Activated naive CD4-positive, alpha-beta T cell treated with anti-CD3 and anti-CD28 coated beads, Interleukin-2, amount 50 U/mL, for 24 hours (primary cell): ENCODE measurements at regions not wholly inside any gene's neighbourhood (a gene's known extent, or its start where the extent isn't known, plus 50 kb on each side); places are given as distances from the start of the nearest gene placed in this dataset.

ENCODE experiments used
- H3K27ac Mint-ChIP-seq: one replicate; pipeline ENCODE4 v1.8.0; 2021; ENCODE audit warnings: mild to moderate bottlenecking, mixed read lengths
- H3K27me3 Mint-ChIP-seq: one replicate; pipeline ENCODE4 v1.8.0; 2021; ENCODE audit warnings: mixed read lengths
- H3K36me3 Mint-ChIP-seq: one replicate; pipeline ENCODE4 v1.8.0; 2021; ENCODE audit warnings: mixed read lengths
- H3K4me1 Mint-ChIP-seq: one replicate; pipeline ENCODE4 v1.8.0; 2021; ENCODE audit warnings: mixed read lengths
- H3K4me3 Mint-ChIP-seq: one replicate; pipeline ENCODE4 v1.8.0; 2021; ENCODE audit warnings: mild to moderate bottlenecking, mixed read lengths
- H3K9me3 Mint-ChIP-seq: one replicate; pipeline ENCODE4 v1.8.0; 2021; ENCODE audit warnings: mixed read lengths

- H3K4me1 Mint-ChIP-seq = no peaks in the 10 kb centered on the region
- no peak overlapping the region for H3K4me3 Mint-ChIP-seq
- no peaks in the 10 kb centered on the region for H3K9me3 Mint-ChIP-seq
- H3K27me3 Mint-ChIP-seq = no peaks in the 10 kb centered on the region
- H3K27ac Mint-ChIP-seq = no peak overlapping the region
- no peaks in the 10 kb centered on the region for H3K36me3 Mint-ChIP-seq
Observed at GRCh38 chr2:16215902-16216557, 275.7 kb downstream of the MYCN start.

- Mint-ChIP-seq H3K27me3 (no peaks in the 10 kb centered on the region), H3K4me1 (no peaks in the 10 kb centered on the region), H3K27ac (no peak overlapping the region), H3K36me3 (no peaks in the 10 kb centered on the region), H3K9me3 (no peaks in the 10 kb centered on the region), H3K4me3 (no peak overlapping the region)
Observed at GRCh38 chr2:16214861-16215260, 274.5 kb downstream of the MYCN start.

GRCh38 chr2:16214391-16214790 lies 274.0 kb downstream of the MYCN start:
- H3K9me3 Mint-ChIP-seq = no peaks in the 10 kb centered on the region
- H3K4me3 Mint-ChIP-seq = no peak overlapping the region
- H3K4me1 Mint-ChIP-seq = no peaks in the 10 kb centered on the region
- H3K36me3 Mint-ChIP-seq = no peaks in the 10 kb centered on the region
- no peaks in the 10 kb centered on the region for H3K27me3 Mint-ChIP-seq
- H3K27ac Mint-ChIP-seq = no peak overlapping the region

GRCh38 chr2:16212321-16212720 lies 272.0 kb downstream of the MYCN start:
- Mint-ChIP-seq H3K36me3 (no peaks in the 10 kb centered on the region), H3K9me3 (no peaks in the 10 kb centered on the region), H3K4me1 (no peaks in the 10 kb centered on the region)

GRCh38 chr2:16211341-16211740 lies 271.0 kb downstream of the MYCN start:
- H3K36me3 Mint-ChIP-seq = no peaks in the 10 kb centered on the region
- H3K9me3 Mint-ChIP-seq = no peaks in the 10 kb centered on the region
- no peaks in the 10 kb centered on the region for H3K4me1 Mint-ChIP-seq
- peaks cover 1% of the 10 kb centered on the region for H3K27me3 Mint-ChIP-seq
- H3K27ac Mint-ChIP-seq = no peak overlapping the region
- H3K4me3 Mint-ChIP-seq = no peak overlapping the region

More at GRCh38 chr2:16212321-16212720, 272.0 kb downstream of the MYCN start:
- H3K27ac Mint-ChIP-seq = no peak overlapping the region
- H3K4me3 Mint-ChIP-seq = no peak overlapping the region
- H3K27me3 Mint-ChIP-seq = peaks cover 1% of the 10 kb centered on the region

GRCh38 chr2:16210841-16211240 lies 270.5 kb downstream of the MYCN start:
- Mint-ChIP-seq H3K36me3 (no peaks in the 10 kb centered on the region), H3K27ac (no peak overlapping the region), H3K4me3 (no peak overlapping the region), H3K4me1 (no peaks in the 10 kb centered on the region), H3K9me3 (no peaks in the 10 kb centered on the region), H3K27me3 (peaks cover 1% of the 10 kb centered on the region)

- Mint-ChIP-seq H3K36me3 (no peaks in the 10 kb centered on the region), H3K27me3 (peaks cover 1% of the 10 kb centered on the region)
Observed at GRCh38 chr2:16209799-16210198, 269.4 kb downstream of the MYCN start.

GRCh38 chr2:16208921-16209320 lies 268.6 kb downstream of the MYCN start:
- Mint-ChIP-seq H3K4me1 (no peaks in the 10 kb centered on the region), H3K27ac (no peak overlapping the region)

More at GRCh38 chr2:16209799-16210198, 269.4 kb downstream of the MYCN start:
- Mint-ChIP-seq H3K9me3 (no peaks in the 10 kb centered on the region), H3K4me3 (no peak overlapping the region), H3K27ac (no peak overlapping the region), H3K4me1 (no peaks in the 10 kb centered on the region)

GRCh38 chr2:16208241-16208797 lies 268.0 kb downstream of the MYCN start:
- Mint-ChIP-seq H3K27ac (no peak overlapping the region), H3K27me3 (peaks cover 1% of the 10 kb centered on the region), H3K9me3 (no peaks in the 10 kb centered on the region), H3K4me1 (no peaks in the 10 kb centered on the region), H3K4me3 (no peak overlapping the region), H3K36me3 (no peaks in the 10 kb centered on the region)

More at GRCh38 chr2:16208921-16209320, 268.6 kb downstream of the MYCN start:
- Mint-ChIP-seq H3K9me3 (no peaks in the 10 kb centered on the region), H3K27me3 (peaks cover 1% of the 10 kb centered on the region), H3K36me3 (no peaks in the 10 kb centered on the region), H3K4me3 (no peak overlapping the region)

- Mint-ChIP-seq H3K4me1 (no peaks in the 10 kb centered on the region), H3K9me3 (no peaks in the 10 kb centered on the region), H3K4me3 (no peak overlapping the region), H3K27me3 (peaks cover 1% of the 10 kb centered on the region), H3K36me3 (no peaks in the 10 kb centered on the region), H3K27ac (no peak overlapping the region)
Observed at GRCh38 chr2:16207611-16208010, 267.3 kb downstream of the MYCN start.

- Mint-ChIP-seq H3K4me3 (no peak overlapping the region), H3K27ac (no peak overlapping the region), H3K36me3 (no peaks in the 10 kb centered on the region), H3K9me3 (no peaks in the 10 kb centered on the region), H3K27me3 (peaks cover 1% of the 10 kb centered on the region), H3K4me1 (no peaks in the 10 kb centered on the region)
Observed at GRCh38 chr2:16207151-16207550, 266.8 kb downstream of the MYCN start.

GRCh38 chr2:16206191-16206944 lies 266.0 kb downstream of the MYCN start:
- Mint-ChIP-seq H3K4me3 (no peak overlapping the region), H3K9me3 (no peaks in the 10 kb centered on the region)

GRCh38 chr2:16205631-16206030 lies 265.3 kb downstream of the MYCN start:
- Mint-ChIP-seq H3K9me3 (no peaks in the 10 kb centered on the region), H3K4me3 (no peak overlapping the region), H3K4me1 (no peaks in the 10 kb centered on the region), H3K27ac (no peak overlapping the region), H3K36me3 (no peaks in the 10 kb centered on the region), H3K27me3 (peaks cover 1% of the 10 kb centered on the region)

More at GRCh38 chr2:16206191-16206944, 266.0 kb downstream of the MYCN start:
- H3K36me3 Mint-ChIP-seq = no peaks in the 10 kb centered on the region
- H3K27ac Mint-ChIP-seq = no peak overlapping the region
- H3K4me1 Mint-ChIP-seq = no peaks in the 10 kb centered on the region
- peaks cover 1% of the 10 kb centered on the region for H3K27me3 Mint-ChIP-seq

- Mint-ChIP-seq H3K9me3 (no peaks in the 10 kb centered on the region), H3K27me3 (peaks cover 1% of the 10 kb centered on the region), H3K36me3 (no peaks in the 10 kb centered on the region), H3K4me1 (no peaks in the 10 kb centered on the region), H3K4me3 (no peak overlapping the region), H3K27ac (no peak overlapping the region)
Observed at GRCh38 chr2:16204886-16205620, 264.7 kb downstream of the MYCN start.

GRCh38 chr2:16204251-16204650 lies 263.9 kb downstream of the MYCN start:
- Mint-ChIP-seq H3K27me3 (peaks cover 1% of the 10 kb centered on the region), H3K36me3 (no peaks in the 10 kb centered on the region), H3K4me1 (no peaks in the 10 kb centered on the region), H3K27ac (no peak overlapping the region), H3K9me3 (no peaks in the 10 kb centered on the region), H3K4me3 (no peak overlapping the region)

- H3K27me3 Mint-ChIP-seq = peaks cover 1% of the 10 kb centered on the region
- no peak overlapping the region for H3K4me3 Mint-ChIP-seq
- no peak overlapping the region for H3K27ac Mint-ChIP-seq
- H3K4me1 Mint-ChIP-seq = no peaks in the 10 kb centered on the region
- no peaks in the 10 kb centered on the region for H3K36me3 Mint-ChIP-seq
- no peaks in the 10 kb centered on the region for H3K9me3 Mint-ChIP-seq
Observed at GRCh38 chr2:16203691-16204090, 263.3 kb downstream of the MYCN start.
